Progenitor cell of endocrine pancreas (in vitro differentiated cells): ENCODE measurements at regions not wholly inside any gene's neighbourhood (a gene's known extent, or its start where the extent isn't known, plus 50 kb on each side); places are given as distances from the start of the nearest gene placed in this dataset.

Experiments used
- DNase-seq: peaks from one replicate; pipeline ENCODE4 v3.0.0; 2021; ENCODE audit warnings: low spot score; ENCODE audit not compliant: unreplicated experiment
- H3K27ac Mint-ChIP-seq: 2 replicates; pipeline ENCODE4 v1.8.0; 2021; ENCODE audit warnings: mild to moderate bottlenecking, moderate library complexity, mixed read lengths
- H3K27me3 Mint-ChIP-seq: 2 replicates; pipeline ENCODE4 v1.8.0; 2021; ENCODE audit warnings: mixed read lengths
- H3K36me3 Mint-ChIP-seq: 2 replicates; pipeline ENCODE4 v1.8.0; 2022; ENCODE audit warnings: mixed read lengths; ENCODE audit not compliant: insufficient read depth
- H3K4me1 Mint-ChIP-seq: 2 replicates; pipeline ENCODE4 v1.8.0; 2021; ENCODE audit warnings: low read depth, mixed read lengths
- H3K4me3 Mint-ChIP-seq: 2 replicates; pipeline ENCODE4 v1.8.0; 2021; ENCODE audit warnings: low read depth, mild to moderate bottlenecking, moderate library complexity, mixed read lengths
- H3K9me3 Mint-ChIP-seq: 2 replicates; pipeline ENCODE4 v1.8.0; 2021; ENCODE audit warnings: low read depth, mixed read lengths
- TF ChIP-seq, protein P1 (sequence below): fragments of 200-600 bp; sonication (generic); IDR thresholded peaks from one replicate; pipeline ENCODE4 v1.5.0; 2021; ENCODE audit warnings: antibody characterized with exemption, mild to moderate bottlenecking; ENCODE audit not compliant: unreplicated experiment

DNA sequence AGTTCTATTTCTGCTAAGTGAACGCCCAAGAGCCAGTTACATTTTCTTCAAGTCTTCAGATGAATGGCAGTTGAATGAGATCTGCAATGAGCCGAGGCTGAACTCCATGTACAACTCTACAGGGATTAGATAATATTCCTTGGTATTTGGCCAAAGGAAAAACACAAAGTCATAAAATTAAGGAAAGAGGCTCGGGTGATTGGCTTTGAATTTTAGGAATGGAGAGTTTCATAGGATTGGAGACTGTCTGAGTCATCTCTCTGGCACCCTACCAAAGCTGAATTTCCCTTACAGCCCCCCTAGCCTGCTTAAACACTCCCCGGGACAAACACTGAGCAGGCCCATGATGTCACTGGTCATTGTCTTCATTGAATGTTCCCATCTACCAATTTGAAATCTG lies 188.0 kb upstream of the C1QTNF7 start:
- TF ChIP-seq, protein P1, sequence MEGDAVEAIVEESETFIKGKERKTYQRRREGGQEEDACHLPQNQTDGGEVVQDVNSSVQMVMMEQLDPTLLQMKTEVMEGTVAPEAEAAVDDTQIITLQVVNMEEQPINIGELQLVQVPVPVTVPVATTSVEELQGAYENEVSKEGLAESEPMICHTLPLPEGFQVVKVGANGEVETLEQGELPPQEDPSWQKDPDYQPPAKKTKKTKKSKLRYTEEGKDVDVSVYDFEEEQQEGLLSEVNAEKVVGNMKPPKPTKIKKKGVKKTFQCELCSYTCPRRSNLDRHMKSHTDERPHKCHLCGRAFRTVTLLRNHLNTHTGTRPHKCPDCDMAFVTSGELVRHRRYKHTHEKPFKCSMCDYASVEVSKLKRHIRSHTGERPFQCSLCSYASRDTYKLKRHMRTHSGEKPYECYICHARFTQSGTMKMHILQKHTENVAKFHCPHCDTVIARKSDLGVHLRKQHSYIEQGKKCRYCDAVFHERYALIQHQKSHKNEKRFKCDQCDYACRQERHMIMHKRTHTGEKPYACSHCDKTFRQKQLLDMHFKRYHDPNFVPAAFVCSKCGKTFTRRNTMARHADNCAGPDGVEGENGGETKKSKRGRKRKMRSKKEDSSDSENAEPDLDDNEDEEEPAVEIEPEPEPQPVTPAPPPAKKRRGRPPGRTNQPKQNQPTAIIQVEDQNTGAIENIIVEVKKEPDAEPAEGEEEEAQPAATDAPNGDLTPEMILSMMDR, result no peak
- H3K27me3 Mint-ChIP-seq, result no peaks in the 10 kb centered on the region
- H3K4me3 Mint-ChIP-seq, result no peak overlapping the region
- no peaks in the 10 kb centered on the region for H3K9me3 Mint-ChIP-seq
- H3K36me3 Mint-ChIP-seq, result no peaks in the 10 kb centered on the region
- no peak overlapping the region for H3K27ac Mint-ChIP-seq
- H3K4me1 Mint-ChIP-seq, result no peaks in the 10 kb centered on the region
- no peak for DNase-seq

DNA sequence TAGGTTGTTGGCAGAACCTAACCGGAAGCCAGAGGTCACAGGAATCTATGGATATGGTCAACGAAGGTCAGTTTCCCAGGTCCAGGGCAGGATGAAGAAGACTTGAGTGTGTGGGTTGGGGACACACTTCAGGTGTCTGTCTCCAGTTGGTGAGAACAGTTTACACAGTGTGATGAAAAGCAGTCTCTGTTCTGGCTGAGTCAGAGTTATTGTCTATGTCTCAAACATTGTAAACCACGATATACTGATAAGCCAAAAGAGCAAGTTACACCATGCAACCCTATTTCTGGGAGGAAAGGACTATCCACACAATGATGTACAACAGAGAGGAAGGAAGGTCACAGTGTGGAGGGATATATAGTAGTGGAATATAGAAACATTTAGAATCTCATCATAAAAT lies 187.1 kb upstream of the C1QTNF7 start:
- Mint-ChIP-seq H3K9me3 (no peaks in the 10 kb centered on the region), H3K27me3 (no peaks in the 10 kb centered on the region), H3K4me3 (no peak overlapping the region), H3K4me1 (no peaks in the 10 kb centered on the region), H3K27ac (no peak overlapping the region), H3K36me3 (no peaks in the 10 kb centered on the region)
- DNase-seq, result no peak
- TF ChIP-seq, protein P1, result no peak

DNA sequence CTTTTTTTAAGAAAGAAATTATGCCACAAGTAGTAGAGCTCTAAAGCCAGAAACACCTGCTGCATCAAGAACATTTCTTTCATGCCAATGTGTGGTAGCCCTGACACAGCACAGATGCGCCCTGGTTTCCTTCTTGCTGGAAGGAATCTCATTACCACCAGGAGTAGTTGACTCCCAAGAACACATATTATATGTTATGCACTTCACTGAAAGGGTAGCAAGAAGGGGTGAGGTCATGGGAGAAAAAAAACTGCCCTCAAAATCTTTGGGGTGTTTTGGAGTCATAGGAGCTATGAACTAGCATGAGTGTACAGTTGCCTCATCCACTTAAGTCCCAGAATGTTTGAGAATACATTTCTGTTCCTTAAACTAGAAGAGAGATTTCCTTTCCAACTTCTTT lies 185.8 kb upstream of the C1QTNF7 start:
- no peak overlapping the region for H3K27ac Mint-ChIP-seq
- no peaks in the 10 kb centered on the region for H3K4me1 Mint-ChIP-seq
- H3K36me3 Mint-ChIP-seq, result no peaks in the 10 kb centered on the region
- TF ChIP-seq, protein P1, result no peak
- no peaks in the 10 kb centered on the region for H3K9me3 Mint-ChIP-seq
- DNase-seq, result no peak
- no peaks in the 10 kb centered on the region for H3K27me3 Mint-ChIP-seq
- no peak overlapping the region for H3K4me3 Mint-ChIP-seq

DNA sequence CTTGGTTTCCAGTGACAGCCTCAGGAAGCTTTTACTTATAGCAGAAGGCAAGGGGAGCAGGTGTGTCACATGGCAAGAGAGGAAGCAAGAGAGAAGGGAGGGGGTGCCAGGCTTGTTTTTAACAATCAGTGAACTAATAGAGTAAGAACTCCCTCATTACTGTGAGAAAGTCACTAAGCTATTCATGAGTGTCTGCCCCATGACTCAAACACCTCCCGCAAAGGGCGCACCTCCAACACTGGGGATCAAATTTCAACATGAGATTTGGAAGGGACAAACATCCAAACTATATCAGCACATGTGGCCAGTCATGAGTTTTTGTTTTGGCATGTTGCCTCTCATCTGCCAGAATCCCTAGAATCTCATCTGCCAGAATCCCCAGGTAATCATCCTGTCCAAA lies 183.5 kb upstream of the C1QTNF7 start:
- H3K36me3 Mint-ChIP-seq, result no peaks in the 10 kb centered on the region

DNA sequence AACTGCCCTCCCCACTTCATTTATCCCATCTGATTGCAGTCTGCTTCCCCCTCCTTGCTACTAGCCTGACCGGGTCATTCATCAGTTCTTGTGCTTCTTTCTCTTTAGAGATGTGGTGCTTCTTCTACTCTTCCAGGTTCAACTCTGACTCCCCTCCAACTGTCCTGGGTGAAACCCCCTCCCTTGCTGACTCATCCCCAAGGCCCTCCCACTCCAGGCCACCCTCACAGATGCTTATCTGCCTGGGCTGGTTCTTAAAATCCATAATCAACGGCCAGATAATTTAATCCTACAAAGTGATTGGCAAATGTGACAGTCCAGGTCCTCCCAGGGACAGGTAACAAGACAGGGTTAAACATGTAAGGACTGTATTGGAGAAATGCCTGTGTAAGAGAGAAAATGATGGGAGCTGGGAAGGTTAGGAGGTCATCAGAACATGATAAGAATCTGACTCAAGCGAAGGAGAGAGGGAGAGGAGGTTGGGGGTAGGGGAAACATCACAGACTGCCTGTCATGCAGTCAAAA lies 182.8 kb upstream of the C1QTNF7 start:
- DNase-seq, result no peak
- no peaks in the 10 kb centered on the region for H3K4me1 Mint-ChIP-seq

More for the DNA sequence above, 183.5 kb upstream of the C1QTNF7 start:
- DNase-seq, result no peak
- Mint-ChIP-seq H3K27ac (no peak overlapping the region), H3K27me3 (no peaks in the 10 kb centered on the region), H3K9me3 (no peaks in the 10 kb centered on the region), H3K4me3 (no peak overlapping the region), H3K4me1 (no peaks in the 10 kb centered on the region)
- TF ChIP-seq, protein P1, result no peak

More for the DNA sequence above, 182.8 kb upstream of the C1QTNF7 start:
- no peaks in the 10 kb centered on the region for H3K36me3 Mint-ChIP-seq
- H3K27me3 Mint-ChIP-seq, result no peaks in the 10 kb centered on the region
- TF ChIP-seq, protein P1, result no peak
- H3K9me3 Mint-ChIP-seq, result no peaks in the 10 kb centered on the region
- H3K27ac Mint-ChIP-seq, result no peak overlapping the region
- H3K4me3 Mint-ChIP-seq, result no peak overlapping the region
